ENCODE measurements at regions not wholly inside any gene's neighbourhood (a gene's known extent, or its start where the extent isn't known, plus 50 kb on each side); places are given as distances from the start of the nearest gene placed in this dataset.

DNA sequence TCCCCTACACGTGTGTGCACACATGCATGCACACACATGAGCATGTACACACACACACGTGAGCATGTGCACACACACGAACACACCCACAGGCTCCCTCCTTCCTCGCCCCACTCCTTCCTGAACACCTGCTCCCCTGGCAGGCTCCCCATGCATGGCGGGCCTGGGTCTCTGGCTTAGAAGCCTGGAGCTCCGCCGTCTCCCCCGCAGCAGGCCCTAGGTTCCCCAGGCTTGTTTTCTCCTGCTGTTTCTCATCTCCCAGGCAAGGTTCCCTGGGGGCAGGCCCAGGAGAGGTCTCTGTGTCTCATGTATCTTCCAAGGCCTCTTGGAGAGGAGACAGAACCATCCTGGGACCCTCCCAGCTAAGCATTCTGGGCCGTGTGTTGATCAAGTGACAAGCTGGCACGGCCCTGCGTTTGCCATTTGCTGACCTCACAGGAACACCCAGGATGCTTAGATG, 202.3 kb upstream of the CIBAR2 start:
- TF ChIP-seq, protein P1, sequence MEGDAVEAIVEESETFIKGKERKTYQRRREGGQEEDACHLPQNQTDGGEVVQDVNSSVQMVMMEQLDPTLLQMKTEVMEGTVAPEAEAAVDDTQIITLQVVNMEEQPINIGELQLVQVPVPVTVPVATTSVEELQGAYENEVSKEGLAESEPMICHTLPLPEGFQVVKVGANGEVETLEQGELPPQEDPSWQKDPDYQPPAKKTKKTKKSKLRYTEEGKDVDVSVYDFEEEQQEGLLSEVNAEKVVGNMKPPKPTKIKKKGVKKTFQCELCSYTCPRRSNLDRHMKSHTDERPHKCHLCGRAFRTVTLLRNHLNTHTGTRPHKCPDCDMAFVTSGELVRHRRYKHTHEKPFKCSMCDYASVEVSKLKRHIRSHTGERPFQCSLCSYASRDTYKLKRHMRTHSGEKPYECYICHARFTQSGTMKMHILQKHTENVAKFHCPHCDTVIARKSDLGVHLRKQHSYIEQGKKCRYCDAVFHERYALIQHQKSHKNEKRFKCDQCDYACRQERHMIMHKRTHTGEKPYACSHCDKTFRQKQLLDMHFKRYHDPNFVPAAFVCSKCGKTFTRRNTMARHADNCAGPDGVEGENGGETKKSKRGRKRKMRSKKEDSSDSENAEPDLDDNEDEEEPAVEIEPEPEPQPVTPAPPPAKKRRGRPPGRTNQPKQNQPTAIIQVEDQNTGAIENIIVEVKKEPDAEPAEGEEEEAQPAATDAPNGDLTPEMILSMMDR (conservative IDR thresholded peaks at IDR 0.05; ENCODE audit: low read depth, low read length) = no peak
- TF ChIP-seq POLR2A (IDR thresholded peaks at IDR 0.05; ENCODE audit: low read depth, low read length) (no peak), RCOR1 (IDR thresholded peaks at IDR 0.05; ENCODE audit: insufficient replicate concordance, low read length) (no peak), SMC3 (IDR thresholded peaks at IDR 0.05; ENCODE audit: low read depth, low read length) (no peak), CEBPB (IDR thresholded peaks at IDR 0.05; ENCODE audit: low read depth, low read length) (no peak), RAD21 (IDR thresholded peaks at IDR 0.05; ENCODE audit: low read length) (no peak), MXI1 (IDR thresholded peaks at IDR 0.05; ENCODE audit: borderline replicate concordance, low read depth, low read length) (no peak), MAFK (IDR thresholded peaks at IDR 0.05; ENCODE audit: low read depth, low read length) (no peak), FOS (IDR thresholded peaks at IDR 0.05; ENCODE audit: low read depth, low read length) (no peak), CHD1 (IDR thresholded peaks at IDR 0.05; ENCODE audit: low read depth, low read length) (no peak), BHLHE40 (IDR thresholded peaks at IDR 0.05; ENCODE audit: low read depth, low read length) (no peak)
- TF ChIP-seq, protein P2, sequence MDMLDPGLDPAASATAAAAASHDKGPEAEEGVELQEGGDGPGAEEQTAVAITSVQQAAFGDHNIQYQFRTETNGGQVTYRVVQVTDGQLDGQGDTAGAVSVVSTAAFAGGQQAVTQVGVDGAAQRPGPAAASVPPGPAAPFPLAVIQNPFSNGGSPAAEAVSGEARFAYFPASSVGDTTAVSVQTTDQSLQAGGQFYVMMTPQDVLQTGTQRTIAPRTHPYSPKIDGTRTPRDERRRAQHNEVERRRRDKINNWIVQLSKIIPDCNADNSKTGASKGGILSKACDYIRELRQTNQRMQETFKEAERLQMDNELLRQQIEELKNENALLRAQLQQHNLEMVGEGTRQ (IDR thresholded peaks at IDR 0.05; ENCODE audit: low read depth, low read length) = no peak
- TF ChIP-seq, protein P3, sequence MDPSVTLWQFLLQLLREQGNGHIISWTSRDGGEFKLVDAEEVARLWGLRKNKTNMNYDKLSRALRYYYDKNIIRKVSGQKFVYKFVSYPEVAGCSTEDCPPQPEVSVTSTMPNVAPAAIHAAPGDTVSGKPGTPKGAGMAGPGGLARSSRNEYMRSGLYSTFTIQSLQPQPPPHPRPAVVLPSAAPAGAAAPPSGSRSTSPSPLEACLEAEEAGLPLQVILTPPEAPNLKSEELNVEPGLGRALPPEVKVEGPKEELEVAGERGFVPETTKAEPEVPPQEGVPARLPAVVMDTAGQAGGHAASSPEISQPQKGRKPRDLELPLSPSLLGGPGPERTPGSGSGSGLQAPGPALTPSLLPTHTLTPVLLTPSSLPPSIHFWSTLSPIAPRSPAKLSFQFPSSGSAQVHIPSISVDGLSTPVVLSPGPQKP (IDR thresholded peaks at IDR 0.05; ENCODE audit: borderline replicate concordance, low read depth, low read length) = no peak

Measured in IMR-90 (cell line).